NCI-H2107 treated with DMSO at 0.1 percent for 48 hours (cell line): ENCODE measurements at regions not wholly inside any gene's neighbourhood (a gene's known extent, or its start where the extent isn't known, plus 50 kb on each side); places are given as distances from the start of the nearest gene placed in this dataset.

Experiments used
- DNase-seq: peaks from one replicate; lab custom pipeline; 2025; ENCODE audit not compliant: unreplicated experiment; lab: John Stamatoyannopoulos, UW

- DNase-seq = no peak
These were observed 54.1 kb downstream of the IRF2BPL start for GRCh38 chr14:76974365-76974764.

DNA sequence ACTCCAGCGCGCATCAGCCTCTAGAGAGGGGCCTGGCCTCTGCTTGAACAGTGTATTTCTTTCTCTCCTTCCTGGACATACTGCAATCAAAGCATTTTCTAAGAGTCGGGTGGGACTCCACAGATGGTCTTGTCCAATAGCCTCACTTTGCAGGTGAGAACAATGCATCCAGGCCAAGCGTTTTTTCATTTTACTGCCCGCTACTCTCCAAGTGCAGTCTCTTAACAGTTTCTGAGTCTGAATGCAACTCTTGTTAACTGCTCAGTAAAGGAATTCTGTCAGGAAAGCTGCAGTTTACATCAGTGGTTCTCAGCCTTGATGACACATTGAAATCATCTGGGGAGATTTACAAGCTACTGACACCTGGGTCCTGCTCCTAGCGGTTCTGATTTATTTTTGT, 57.0 kb downstream of the IRF2BPL start:
- DNase-seq = no peak

- no peak for DNase-seq
These were observed 59.9 kb downstream of the IRF2BPL start for GRCh38 chr14:76968621-76969063.

DNA sequence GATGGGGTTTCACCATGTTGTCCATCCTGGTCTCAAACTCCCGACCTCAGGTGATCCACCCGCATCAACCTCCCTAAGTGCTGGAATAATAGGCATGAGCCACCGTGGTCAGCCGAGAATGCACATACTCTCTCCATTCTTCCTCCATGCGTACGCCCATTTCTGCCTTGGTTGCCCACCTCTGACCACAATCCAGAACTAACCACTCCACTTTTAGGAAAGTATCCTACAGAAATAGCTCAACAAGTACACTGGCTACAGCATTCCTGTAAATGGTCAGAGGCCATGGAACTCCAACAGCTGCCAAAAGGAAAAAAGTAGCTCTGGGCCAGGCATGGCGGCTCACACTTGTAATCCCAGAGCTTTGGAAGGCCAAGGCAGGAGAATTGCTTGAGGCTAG, 60.7 kb downstream of the IRF2BPL start:
- DNase-seq = no peak

DNA sequence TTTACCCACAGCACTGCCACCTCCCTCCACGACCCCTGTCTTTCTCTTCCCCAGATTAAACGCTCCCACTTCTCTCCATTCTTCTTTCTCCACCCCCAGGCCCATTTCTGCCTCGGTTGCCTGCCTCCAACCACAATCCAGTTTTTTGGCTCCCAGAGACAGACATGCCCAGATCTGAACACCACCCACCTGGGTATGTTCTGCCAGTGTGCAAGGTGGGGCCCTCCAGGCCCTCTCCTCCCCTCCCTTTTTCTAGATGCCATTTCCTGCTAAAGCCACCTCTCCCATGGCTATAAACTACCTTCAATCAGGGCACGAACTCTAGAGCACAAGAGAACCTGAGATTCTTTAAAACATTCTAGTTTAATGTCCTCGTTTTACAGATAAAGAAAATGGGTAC, 63.3 kb downstream of the IRF2BPL start:
- DNase-seq = no peak

DNA sequence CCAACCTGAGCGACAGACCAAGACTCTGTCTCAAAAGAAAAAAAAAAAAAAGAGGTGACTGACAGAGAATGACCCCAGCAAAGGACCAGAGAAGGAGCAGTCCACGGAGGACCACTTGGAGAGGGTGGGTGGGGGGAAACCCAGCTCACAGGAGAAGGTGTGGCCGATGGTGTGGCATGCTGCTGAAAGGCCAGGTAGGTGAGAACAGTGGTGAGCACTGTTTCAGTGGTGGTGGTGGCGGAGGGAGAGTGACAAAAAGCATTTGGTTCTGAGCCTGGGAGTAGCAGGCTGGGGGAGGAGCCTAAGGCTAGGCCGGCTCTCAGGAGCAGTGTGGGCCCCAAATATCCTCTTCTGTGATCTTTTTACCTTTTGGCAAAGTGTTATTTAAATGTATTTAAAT, 63.8 kb downstream of the IRF2BPL start:
- no peak for DNase-seq

DNA sequence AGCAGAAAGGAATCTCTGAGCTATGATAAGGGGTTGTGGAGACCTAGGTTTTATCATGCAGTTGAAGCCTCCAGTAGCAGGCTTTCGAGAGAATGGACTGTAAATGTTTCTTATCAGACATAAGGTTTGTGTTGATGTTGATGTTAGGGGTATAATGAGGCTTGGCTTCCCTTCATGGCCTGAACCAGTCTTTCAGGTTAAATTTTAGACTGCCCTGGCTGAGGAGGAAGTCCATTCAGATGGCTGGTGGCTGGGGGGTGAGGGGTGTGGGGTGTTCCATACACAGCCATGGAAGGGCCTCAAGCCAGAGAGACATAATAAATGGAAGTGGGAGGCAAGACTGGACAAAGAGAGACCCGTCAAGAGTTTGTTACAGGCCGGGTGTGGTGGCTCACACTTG, 65.1 kb downstream of the IRF2BPL start:
- DNase-seq = no peak

DNA sequence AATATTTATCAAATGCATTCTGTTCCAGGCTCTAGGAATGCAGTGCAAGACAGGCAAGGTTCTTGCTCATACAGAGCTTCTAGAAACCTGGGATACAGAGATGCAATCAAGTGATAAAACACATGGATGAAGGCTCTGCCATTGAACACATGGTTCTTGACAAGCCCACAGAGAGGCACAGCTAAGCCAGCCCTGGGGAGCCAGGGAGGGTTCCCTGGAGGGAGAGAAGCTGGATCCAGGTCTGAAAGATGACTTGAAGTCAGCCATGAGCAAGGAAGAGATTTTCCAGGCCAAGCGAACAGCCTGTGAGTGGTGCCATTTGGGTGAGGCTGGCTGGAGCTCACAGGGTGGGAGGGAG, 66.2 kb downstream of the IRF2BPL start:
- no peak for DNase-seq

DNA sequence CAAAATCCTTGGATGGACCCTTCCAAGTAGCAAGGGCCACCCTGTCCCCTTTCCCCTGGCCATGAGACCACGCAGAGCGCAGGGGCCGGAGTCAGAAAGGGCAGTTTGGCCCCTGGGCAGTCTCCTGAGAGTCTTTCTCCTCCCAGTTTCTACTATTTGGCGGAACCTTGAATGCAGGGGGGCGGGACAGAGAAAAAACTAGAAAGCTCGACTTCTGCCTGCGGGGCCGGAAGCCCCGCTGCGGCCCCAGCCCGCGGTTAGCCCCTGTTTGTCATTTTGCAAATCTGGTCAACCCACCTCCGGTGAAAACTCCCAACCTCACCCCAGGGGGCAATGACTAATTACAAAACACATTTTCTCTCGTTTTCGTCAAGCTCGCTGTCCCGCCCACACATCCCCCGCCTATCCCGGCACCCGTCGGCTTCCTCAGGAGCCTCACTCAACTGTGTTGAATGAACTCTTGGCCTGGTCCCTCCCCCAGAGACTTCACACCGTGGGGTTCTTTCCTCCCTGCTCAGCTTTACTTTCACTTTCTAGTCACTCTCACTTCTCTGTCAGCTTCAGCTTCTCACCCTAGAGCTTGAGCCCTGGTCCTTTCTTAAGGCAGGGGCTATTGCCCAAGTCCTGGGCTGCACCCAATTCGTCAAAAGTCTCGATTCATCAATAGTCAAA, 66.7 kb downstream of the IRF2BPL start:
- DNase-seq = peak; percentile 89

DNA sequence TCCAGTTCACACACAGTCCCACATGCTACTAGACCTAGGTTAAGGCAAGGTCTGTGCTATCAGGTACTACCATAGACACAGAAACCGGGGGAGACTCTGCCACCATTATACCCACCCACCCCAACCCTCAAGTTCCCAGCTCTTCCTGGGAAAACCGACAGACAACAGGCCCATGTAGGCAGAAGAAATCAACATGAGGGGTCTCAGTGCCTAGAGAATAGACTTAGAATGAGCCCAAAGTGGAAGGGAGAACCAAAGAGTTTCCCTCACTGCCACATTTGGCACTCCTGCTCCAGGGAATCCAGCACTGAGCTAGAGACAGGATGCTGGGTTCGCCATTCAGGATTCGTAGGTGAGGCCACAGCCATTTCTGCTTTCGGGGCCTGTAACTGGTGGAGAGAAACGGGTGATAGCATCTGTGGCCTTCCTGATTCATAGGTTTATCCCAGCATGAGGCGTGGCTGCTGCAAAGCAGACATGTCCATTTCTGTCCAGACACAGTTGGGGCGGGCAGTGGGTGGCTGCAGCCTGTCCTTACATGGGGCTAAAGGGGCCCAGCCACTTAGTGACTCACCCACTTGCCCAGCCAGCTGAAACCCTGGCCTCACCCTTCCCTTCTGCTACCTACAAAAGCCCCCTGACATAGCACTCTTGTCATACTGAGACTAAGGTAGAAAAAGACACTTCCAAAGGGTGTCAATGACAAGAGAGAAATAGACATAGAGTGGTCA, 69.4 kb downstream of the IRF2BPL start:
- no peak for DNase-seq

GRCh38 chr14:76958020-76958979, 70.2 kb downstream of the IRF2BPL start:
- no peak for DNase-seq

- DNase-seq = peak; percentile 68
These were observed 71.2 kb downstream of the IRF2BPL start for GRCh38 chr14:76957224-76957891.

GRCh38 chr14:76956316-76957090, 72.0 kb downstream of the IRF2BPL start:
- peak; percentile 91 for DNase-seq

DNA sequence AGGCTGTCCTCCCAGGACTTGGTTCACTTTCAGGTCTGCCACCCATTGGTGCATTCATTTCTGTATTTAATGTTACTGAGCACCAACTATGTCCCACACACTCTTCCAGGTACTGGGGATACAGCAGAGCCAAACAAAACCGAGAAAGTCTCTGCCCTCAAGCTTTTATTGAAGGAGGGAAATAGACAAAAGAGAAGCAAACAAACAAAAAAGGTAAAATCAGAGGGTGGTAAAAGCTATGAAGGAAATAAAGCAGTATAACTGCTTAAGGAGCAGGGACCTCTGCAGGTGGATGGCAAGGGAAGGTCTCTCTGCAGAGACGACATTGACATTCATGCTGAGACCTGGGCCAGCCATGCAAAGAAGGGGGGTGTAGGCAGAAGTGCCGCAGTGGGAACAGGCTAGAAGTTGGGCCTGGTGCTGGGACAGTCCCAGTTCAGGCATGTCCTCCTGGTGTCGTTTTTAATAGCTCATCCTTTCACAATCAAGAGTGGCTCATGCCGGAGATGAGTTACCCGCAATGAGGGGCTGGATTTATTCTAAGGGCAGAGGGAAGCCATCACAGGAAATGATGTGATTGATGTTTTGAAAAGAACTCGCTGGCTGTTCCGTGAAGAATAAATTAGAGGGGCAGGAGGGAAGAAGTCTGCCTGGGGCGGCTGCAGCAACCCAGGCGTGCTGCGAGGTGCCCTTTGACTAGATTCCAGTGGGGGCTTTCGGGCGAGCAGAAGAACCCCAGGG, 72.8 kb downstream of the IRF2BPL start:
- DNase-seq = peak; percentile 81

GRCh38 chr14:76954394-76955190, 73.9 kb downstream of the IRF2BPL start:
- DNase-seq = no peak

DNA sequence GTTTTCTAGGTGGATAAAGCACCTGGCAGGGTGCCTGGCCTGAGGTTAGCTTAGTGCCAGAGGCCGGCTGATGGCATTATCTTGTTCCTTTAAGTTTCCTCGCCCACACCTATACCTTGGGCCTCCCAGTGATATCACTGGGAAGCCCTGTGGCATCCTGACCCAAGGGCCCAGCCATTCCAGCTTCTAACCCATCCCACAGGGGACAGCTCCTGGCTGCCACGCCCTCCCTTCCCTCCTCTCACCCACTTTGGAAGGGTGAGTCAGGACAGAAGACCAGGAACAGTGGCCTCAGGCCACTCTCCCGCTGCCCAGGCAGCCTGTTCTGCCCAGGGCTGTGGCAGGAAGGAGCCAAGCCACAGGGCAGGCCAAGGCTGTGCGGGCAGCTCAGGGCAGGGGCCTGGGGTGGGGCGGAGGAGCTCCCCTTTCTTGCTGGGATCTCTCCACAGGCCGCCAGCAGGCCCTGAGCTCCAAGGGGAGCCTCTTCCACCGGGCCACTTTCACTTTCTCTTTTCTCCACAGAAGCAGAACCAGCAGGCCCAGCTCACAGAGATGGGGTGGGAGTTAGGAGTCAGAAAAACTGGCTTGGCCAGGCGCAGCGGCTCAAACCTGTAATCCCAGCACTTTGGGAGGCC, 75.1 kb downstream of the IRF2BPL start:
- DNase-seq = peak; percentile 79

DNA sequence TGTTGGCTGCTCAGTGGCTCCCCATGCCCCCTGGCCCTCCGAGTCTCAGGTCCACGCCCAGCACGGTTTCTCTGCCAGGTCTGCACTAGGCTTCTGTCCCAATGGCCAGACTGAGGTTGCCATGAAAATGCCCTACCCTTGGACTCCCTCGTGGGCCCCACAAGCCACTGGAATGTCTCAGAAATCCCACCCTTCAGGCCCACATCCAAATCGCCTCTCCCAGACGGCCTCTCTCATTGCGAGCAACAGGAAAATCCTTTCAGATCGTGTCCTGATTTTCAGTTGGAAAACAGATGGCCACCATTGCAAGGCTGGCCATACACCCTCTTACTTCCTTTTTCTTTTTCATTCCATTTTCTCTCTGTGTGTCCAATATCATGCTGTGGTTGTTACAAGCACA, 77.3 kb downstream of the IRF2BPL start:
- DNase-seq = no peak
